H1 (cell line): ENCODE measurements at regions not wholly inside any gene's neighbourhood (a gene's known extent, or its start where the extent isn't known, plus 50 kb on each side); places are given as distances from the start of the nearest gene placed in this dataset.

Experiments
- CTCF ChIA-PET: fragments of 300-600 bp; sonication (Branson Sonifier 250); formaldehyde crosslinking; loops from one replicate; lab custom pipeline; 2021; ENCODE audit not compliant: partially characterized antibody; lab: Charles Lee
- POLR2A ChIA-PET: fragments of 300-600 bp; sonication (Branson Sonifier 250); formaldehyde crosslinking; loops from one replicate; lab custom pipeline; 2021; ENCODE audit warnings: inconsistent platforms; ENCODE audit not compliant: partially characterized antibody; lab: Charles Lee
- DNase-seq, 2 experiments: peaks; one replicate each; pipeline versions ENCODE4 v3.0.0 to v3.0.0-alpha.2; 2010 to 2022; ENCODE audit warnings: low spot score in 2 of 2, low read depth in 1 of 2, mixed read lengths in 1 of 2
- FAIRE-seq: peaks from 2 replicates; lab custom pipeline; 2011; peaks lifted over from hg19 to GRCh38; lab: Jason Lieb, UNC
- H2AFZ ChIP-seq: 2 replicates; pipeline ENCODE4 v1.8.1; 2012; ENCODE audit warnings: low read length, inconsistent platforms
- H2AK5ac ChIP-seq: 2 replicates; pipeline ENCODE4 v1.6.1; 2013; ENCODE audit warnings: low read depth, low read length
- H2BK120ac ChIP-seq: replicated peaks from 2 replicates; pipeline ENCODE3; 2013; ENCODE audit warnings: low read depth, low read length, inconsistent platforms
- H2BK12ac ChIP-seq: 2 replicates; pipeline ENCODE4 v1.6.1; 2013; ENCODE audit warnings: low read depth, low read length
- H2BK15ac ChIP-seq: 2 replicates; pipeline ENCODE4 v1.6.1; 2013; ENCODE audit warnings: low read length
- H2BK20ac ChIP-seq: 2 replicates; pipeline ENCODE4 v1.6.1; 2013; ENCODE audit warnings: low read length
- H2BK5ac ChIP-seq: 2 replicates; pipeline ENCODE4 v1.6.1; 2013; ENCODE audit warnings: low read depth, low read length
- H3K14ac ChIP-seq: 2 replicates; pipeline ENCODE4 v1.6.1; 2013; ENCODE audit warnings: inconsistent platforms; ENCODE audit not compliant: insufficient read length
- H3K18ac ChIP-seq: 2 replicates; pipeline ENCODE4 v1.6.1; 2013; ENCODE audit warnings: low read length; ENCODE audit errors: extremely low read depth
- H3K23ac ChIP-seq: 2 replicates; pipeline ENCODE4 v1.6.1; 2013; ENCODE audit warnings: inconsistent platforms; ENCODE audit not compliant: insufficient read length
- H3K23me2 ChIP-seq: 2 replicates; pipeline ENCODE4 v1.6.1; 2013; ENCODE audit warnings: low read depth, low read length
- H3K27ac ChIP-seq: 2 replicates; pipeline ENCODE4 v1.6.1; 2011; ENCODE audit warnings: low read depth, low read length, inconsistent platforms
- H3K27me3 ChIP-seq, 4 experiments: replicated peaks in 1 of 4; 1 replicate in 1 of 4; 2 replicates in 3 of 4; pipeline versions ENCODE4 v1.6.1 to v1.8.1; 2011 to 2013; ENCODE audit warnings: low read length in 3 of 4, mild to moderate bottlenecking in 3 of 4, inconsistent platforms in 2 of 4, mixed read lengths in 2 of 4, moderate library complexity in 1 of 4; ENCODE audit not compliant: control insufficient read depth in 3 of 4, insufficient read depth in 3 of 4; ENCODE audit errors: extremely low read depth in 1 of 4
- H3K36me3 ChIP-seq, 4 experiments: 2 replicates each; pipeline versions ENCODE4 v1.6.1 to v1.8.1; 2011 to 2013; ENCODE audit warnings: mild to moderate bottlenecking in 4 of 4, low read length in 3 of 4, moderate library complexity in 2 of 4, control low read depth in 1 of 4, inconsistent platforms in 1 of 4; ENCODE audit not compliant: insufficient read depth in 4 of 4, control insufficient read depth in 2 of 4
- H3K4ac ChIP-seq: replicated peaks from 2 replicates; pipeline ENCODE3; 2013; ENCODE audit warnings: low read length, low read depth, mixed read lengths, inconsistent platforms; ENCODE audit not compliant: insufficient read length
- H3K4me1 ChIP-seq, 4 experiments: replicated peaks in 1 of 4; 1 replicate in 1 of 4; 2 replicates in 3 of 4; pipeline versions ENCODE4 v1.6.1 to v1.8.1; 2011 to 2013; ENCODE audit warnings: low read length in 3 of 4, inconsistent platforms in 2 of 4, mixed read lengths in 1 of 4; ENCODE audit not compliant: insufficient read depth in 4 of 4, control insufficient read depth in 3 of 4
- H3K4me2 ChIP-seq, 2 experiments: 2 replicates each; pipeline versions ENCODE4 v1.6.1 to v1.8.1; 2011 to 2013; ENCODE audit warnings: low read depth in 2 of 2, low read length in 2 of 2, control low read depth in 1 of 2, inconsistent platforms in 1 of 2, mild to moderate bottlenecking in 1 of 2; ENCODE audit not compliant: insufficient read depth in 1 of 2
- H3K4me3 ChIP-seq, 4 experiments: fragments of 200-600, 300-600 bp in 1 of 4; sonication (generic), shearing (Covaris generic), sonication (Bioruptor Twin) in 1 of 4; 2 replicates each; pipeline versions ENCODE4 v1.5.1 to v1.8.1; 2011 to 2016; ENCODE audit warnings: low read length in 4 of 4, low read depth in 3 of 4, control low read depth in 2 of 4, inconsistent platforms in 2 of 4, mild to moderate bottlenecking in 2 of 4, mixed read lengths in 1 of 4, moderate library complexity in 1 of 4; ENCODE audit not compliant: insufficient read depth in 2 of 4; ENCODE audit errors: extremely low read depth in 1 of 4
- H3K56ac ChIP-seq: replicated peaks from 2 replicates; pipeline ENCODE3; 2013; ENCODE audit warnings: low read depth, mild to moderate bottlenecking, mixed read lengths, low read length, inconsistent platforms; ENCODE audit not compliant: insufficient read length
- H3K79me1 ChIP-seq: 2 replicates; pipeline ENCODE4 v1.6.1; 2013; ENCODE audit warnings: low read depth, low read length, control low read depth
- H3K79me2 ChIP-seq, 2 experiments: 2 replicates each; pipeline versions ENCODE4 v1.6.1 to v1.8.1; 2012 to 2013; ENCODE audit warnings: low read length in 2 of 2, mild to moderate bottlenecking in 2 of 2, inconsistent platforms in 1 of 2; ENCODE audit not compliant: insufficient read depth in 2 of 2, control insufficient read depth in 1 of 2
- H3K9ac ChIP-seq, 4 experiments: replicated peaks in 1 of 4; 1 replicate in 1 of 4; 2 replicates in 3 of 4; pipeline versions ENCODE4 v1.6.1 to v1.8.1; 2011 to 2013; ENCODE audit warnings: low read depth in 3 of 4, low read length in 3 of 4, control low read depth in 2 of 4, mild to moderate bottlenecking in 2 of 4, moderate library complexity in 2 of 4, inconsistent platforms in 1 of 4; ENCODE audit errors: extremely low read depth in 1 of 4
- H3K9me3 ChIP-seq, 2 experiments: 2 replicates each; pipeline versions ENCODE4 v1.6.1 to v1.8.1; 2012 to 2013; ENCODE audit warnings: mild to moderate bottlenecking in 2 of 2, moderate library complexity in 2 of 2, control low read depth in 1 of 2, inconsistent platforms in 1 of 2, low read depth in 1 of 2, low read length in 1 of 2, mixed read lengths in 1 of 2; ENCODE audit not compliant: insufficient read depth in 2 of 2
- H4K20me1 ChIP-seq, 2 experiments: replicated peaks in 1 of 2; 2 replicates each; pipeline versions ENCODE3 to v1.8.1; 2011 to 2013; ENCODE audit warnings: inconsistent platforms in 2 of 2, low read length in 2 of 2, mild to moderate bottlenecking in 1 of 2; ENCODE audit not compliant: insufficient read depth in 2 of 2, control insufficient read depth in 1 of 2
- H4K5ac ChIP-seq: 2 replicates; pipeline ENCODE4 v1.6.1; 2013; ENCODE audit warnings: low read length, low read depth, mixed read lengths, inconsistent platforms; ENCODE audit not compliant: insufficient read length
- H4K8ac ChIP-seq: 2 replicates; pipeline ENCODE4 v1.8.0; 2013; ENCODE audit warnings: mild to moderate bottlenecking, moderate library complexity, low read length, inconsistent platforms; ENCODE audit not compliant: insufficient read depth; ENCODE audit errors: extremely low read depth
- H4K91ac ChIP-seq: replicated peaks from 2 replicates; pipeline ENCODE3; 2013; ENCODE audit warnings: low read length, mixed read lengths, inconsistent platforms; ENCODE audit not compliant: insufficient read length
- BACH1 ChIP-seq: IDR thresholded peaks from 2 replicates; pipeline ENCODE4 v1.6.1; 2012; ENCODE audit warnings: low read length, improper control_type of control experiment
- BCL11A ChIP-seq, 2 experiments: IDR thresholded peaks; one replicate each; pipeline ENCODE4 v1.6.1; 2011; ENCODE audit warnings: low read depth in 2 of 2, low read length in 2 of 2, mild to moderate bottlenecking in 2 of 2
- EZH2 ChIP-seq: fragments of 200-600 bp; sonication (generic); IDR thresholded peaks from 2 replicates; pipeline ENCODE4 v1.7.1; 2012; ENCODE audit warnings: low read depth, mild to moderate bottlenecking, moderate library complexity, low read length, inconsistent platforms; ENCODE audit not compliant: severe bottlenecking
- JUN ChIP-seq: IDR thresholded peaks from 2 replicates; pipeline ENCODE4 v1.6.1; 2011; ENCODE audit warnings: low read depth, mild to moderate bottlenecking, improper control_type of control experiment, low read length
- JUND ChIP-seq: IDR thresholded peaks from 2 replicates; pipeline ENCODE4 v1.6.1; 2011; ENCODE audit warnings: mild to moderate bottlenecking, improper control_type of control experiment, low read length
- KDM5A ChIP-seq: fragments of 200-600 bp; IDR thresholded peaks from 2 replicates; pipeline ENCODE4 v1.7.1; 2012; ENCODE audit warnings: mild to moderate bottlenecking, low read length, inconsistent platforms, mixed read lengths
- RBBP5 ChIP-seq: IDR thresholded peaks from 2 replicates; pipeline ENCODE4 v1.7.1; 2012; ENCODE audit warnings: low read depth, mild to moderate bottlenecking, inconsistent platforms, low read length, moderate library complexity, borderline replicate concordance
- RXRA ChIP-seq: IDR thresholded peaks from 2 replicates; pipeline ENCODE4 v1.6.1; 2011; ENCODE audit warnings: low read depth, mild to moderate bottlenecking, low read length, moderate library complexity; ENCODE audit not compliant: insufficient read depth
- SAP30 ChIP-seq: fragments of 300-600 bp; sonication (generic); IDR thresholded peaks from 2 replicates; pipeline ENCODE4 v1.7.1; 2012; ENCODE audit warnings: low read length, moderate library complexity, mild to moderate bottlenecking, inconsistent platforms; ENCODE audit not compliant: insufficient read depth, insufficient replicate concordance
- TBP ChIP-seq: IDR thresholded peaks from 2 replicates; pipeline ENCODE4 v1.6.1; 2011; ENCODE audit warnings: low read depth, low read length, improper control_type of control experiment
- USF2 ChIP-seq: IDR thresholded peaks from 2 replicates; pipeline ENCODE4 v1.6.1; 2011; ENCODE audit warnings: low read length, improper control_type of control experiment
- WGBS, 2 experiments: shearing (Covaris generic) in 1 of 2; methylation state at CpG; one replicate each; pipeline versions ENCODE4 v1.1.6 to v1.1.7; 2013 to 2015; ENCODE audit warnings: low lambda C conversion rate in 2 of 2, mixed read lengths in 2 of 2, inconsistent platforms in 1 of 2, low coverage in 1 of 2, missing lambda C conversion rate in 1 of 2; ENCODE audit not compliant: insufficient replicate concordance in 2 of 2, insufficient coverage in 1 of 2, insufficient read length in 1 of 2; ENCODE audit errors: extremely low coverage in 1 of 2, missing lambda C conversion rate in 1 of 2; 5-methylcytosine and 5-hydroxymethylcytosine counted together

GRCh38 chr21:38910390-38911067, 104.8 kb downstream of the ETS2 start:
- Histone ChIP-seq H3K4me3 (no peak overlapping the region), H3K9ac (no peak overlapping the region), H4K8ac (no peak overlapping the region), H3K27me3 (peaks cover 0 to 10% (median 2%) of the 10 kb centered on the region in 4 experiments; a peak in 3 of 7 replicates), H3K9me3 (no peaks in the 10 kb centered on the region), H3K27ac (no peak overlapping the region), H3K36me3 (no peaks in the 10 kb centered on the region), H3K79me2 (no peaks in the 10 kb centered on the region), H4K91ac (no peak overlapping the region), H3K4ac (no peak overlapping the region), H3K79me1 (0 out of 2 replicates have a peak, but pooled peaks cover 2% of the 10 kb centered on the region), H3K23ac (no peak overlapping the region), H3K23me2 (peaks cover 12% of the 10 kb centered on the region), H2BK5ac (no peak overlapping the region), H3K4me2 (no peak overlapping the region), H2BK12ac (no peak overlapping the region), H3K14ac (no peak overlapping the region), H2BK20ac (no peak overlapping the region), H3K18ac (no peak overlapping the region; the same call in 1 of the 2 replicates), H2AK5ac (no peak overlapping the region), H2BK15ac (no peak overlapping the region), H3K4me1 (peaks cover 3 to 28% (median 12%) of the 10 kb centered on the region in 4 experiments), H4K20me1 (peaks cover 0 to 8% of the 10 kb centered on the region in 2 experiments), H2AFZ (peak overlapping the region; percentile 37), H3K56ac (no peak overlapping the region), H4K5ac (no peak overlapping the region), H2BK120ac (no peak overlapping the region)
- POLR2A ChIA-PET: interaction anchor here (0.6 kb wide), 1 partner anchor 191 kb away, joined by 5 read pairs; no protein-coding TSS in a partner anchor
- DNase-seq (no peak), FAIRE-seq (no peak)
- 78% methylated on average over 9 of the region's 9 CpGs; no CpG with 5 or more reads in 1 of the 2 experiments for WGBS, 2 experiments
- CTCF ChIA-PET: interaction anchor here (0.6 to 1.5 kb wide), 3 partner anchors 14 to 130 kb away, joined by 3 read pairs; no protein-coding TSS in a partner anchor
- TF ChIP-seq RXRA (no peak), BACH1 (no peak), EZH2 (no peak), USF2 (no peak), KDM5A (no peak), TBP (no peak), BCL11A (IDR thresholded peaks at IDR 0.05; ENCODE audit: low read depth in 2 of 2, low read length in 2 of 2) (no peak), RBBP5 (no peak), JUN (no peak), SAP30 (no peak), JUND (no peak)
